ENCODE measurements at regions not wholly inside any gene's neighbourhood (a gene's known extent, or its start where the extent isn't known, plus 50 kb on each side); places are given as distances from the start of the nearest gene placed in this dataset.
"Not testable (repeated sequence)": the region's sequence is repeated elsewhere in the genome, so short reads cannot be mapped to it uniquely, and the experiment has no call there.

DNA sequence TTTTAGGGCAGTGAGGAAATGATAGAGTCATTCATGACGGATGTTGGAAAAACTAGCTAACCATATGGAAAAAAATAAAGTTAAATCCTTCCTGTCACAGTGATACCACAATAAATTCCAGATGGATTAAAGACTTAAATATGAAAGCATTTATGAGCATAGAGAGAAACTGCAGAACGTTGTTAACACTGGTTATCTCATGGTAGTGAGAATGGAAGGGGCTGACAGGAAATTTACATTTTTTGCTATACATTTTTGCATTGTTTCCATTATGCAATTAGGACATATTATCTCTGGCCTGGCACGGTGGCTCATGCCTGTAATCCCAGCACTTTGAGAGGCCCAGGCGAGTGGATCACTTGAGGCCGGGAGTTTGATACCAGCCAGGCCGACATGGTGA lies 130.5 kb upstream of the VOPP1 start:
- intact Hi-C loops (cut with DNase I); H3K27ac ChIP-seq; H3K27me3 ChIP-seq; H3K9me3 ChIP-seq (replicated peaks in 1 of 3); DNase-seq; H3K4me1 ChIP-seq (replicated peaks in 1 of 2); H3K36me3 ChIP-seq (replicated peaks in 1 of 2); H3K4me3 ChIP-seq: not testable (repeated sequence)
- 85 to 92% (median 86%) methylated on average over 6 of the region's 6 CpGs for WGBS, 4 donors

DNA sequence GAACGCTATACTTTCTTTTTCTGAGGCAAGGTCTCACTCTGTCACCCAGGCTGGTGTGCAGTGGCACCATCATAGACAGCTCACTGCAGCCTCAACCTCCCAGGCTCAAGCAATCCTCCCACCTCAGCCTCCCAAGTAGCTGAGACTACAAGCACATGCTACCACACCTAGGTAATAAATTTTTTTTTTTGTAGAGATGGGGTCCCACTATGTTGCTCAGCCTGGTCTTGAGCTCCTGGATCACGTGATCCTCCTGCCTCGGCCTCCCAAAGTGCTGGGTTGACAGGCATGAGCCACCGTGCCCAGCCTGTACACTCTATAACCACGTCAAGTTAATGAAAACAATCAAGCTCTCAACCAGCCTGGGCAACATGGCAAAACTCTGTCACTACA lies 127.1 kb upstream of the VOPP1 start:
- H3K27me3 ChIP-seq; H3K9me3 ChIP-seq (replicated peaks in 1 of 3); H3K36me3 ChIP-seq (replicated peaks in 1 of 2); DNase-seq; H3K27ac ChIP-seq; intact Hi-C loops (cut with DNase I); H3K4me1 ChIP-seq (replicated peaks in 1 of 2); H3K4me3 ChIP-seq: not testable (repeated sequence)
- 74 to 100% (median 79%) methylated on average over 2 to 5 of the region's 5 CpGs for WGBS, 4 donors

DNA sequence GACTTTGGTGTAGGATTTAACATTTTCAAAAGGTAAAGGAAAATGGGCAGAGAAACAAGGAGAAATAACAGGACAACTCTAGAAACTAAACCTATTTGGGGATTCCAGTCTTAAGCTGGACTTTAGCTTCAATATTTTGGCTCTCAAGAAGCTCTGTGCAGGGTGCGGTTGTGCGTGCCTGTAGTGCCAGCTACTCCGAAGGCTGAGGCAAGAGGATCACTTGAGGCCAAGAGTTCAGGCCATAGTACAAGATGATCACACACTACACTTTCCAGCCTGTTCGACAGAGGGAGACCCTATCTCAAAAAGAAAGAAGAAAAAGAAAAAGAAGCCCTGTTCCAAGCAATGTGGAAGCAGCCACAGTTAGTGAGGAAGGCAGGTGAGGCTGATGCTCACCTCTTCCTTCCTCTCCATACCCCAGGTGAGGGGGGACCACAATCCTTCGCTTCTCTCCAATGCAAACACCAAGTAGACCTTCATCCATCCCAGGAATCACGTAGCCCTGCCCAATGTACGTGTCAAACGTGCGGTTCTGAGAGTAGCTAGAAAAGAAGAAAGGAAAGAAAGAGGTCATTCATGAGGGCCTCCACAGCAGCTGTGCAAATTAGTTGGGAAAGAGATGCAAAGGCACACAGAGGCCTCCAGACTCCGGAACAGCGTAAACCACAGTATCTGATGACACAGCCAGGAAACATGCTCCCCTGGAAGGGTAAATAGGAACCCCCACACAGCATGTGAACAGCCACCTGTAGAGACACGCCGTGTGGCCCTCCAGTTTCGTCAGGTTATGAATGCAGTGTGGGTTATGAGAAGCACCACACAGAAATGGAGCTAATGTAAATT lies 126.5 kb upstream of the VOPP1 start:
- WGBS, 4 donors = 85 to 91% (median 86%) methylated on average over 10 to 14 of the region's 14 CpGs
- H3K9me3 ChIP-seq (replicated peaks in 1 of 3); DNase-seq; intact Hi-C loops (cut with DNase I); H3K36me3 ChIP-seq (replicated peaks in 1 of 2); H3K27me3 ChIP-seq; H3K4me1 ChIP-seq (replicated peaks in 1 of 2); H3K27ac ChIP-seq; H3K4me3 ChIP-seq: not testable (repeated sequence)

DNA sequence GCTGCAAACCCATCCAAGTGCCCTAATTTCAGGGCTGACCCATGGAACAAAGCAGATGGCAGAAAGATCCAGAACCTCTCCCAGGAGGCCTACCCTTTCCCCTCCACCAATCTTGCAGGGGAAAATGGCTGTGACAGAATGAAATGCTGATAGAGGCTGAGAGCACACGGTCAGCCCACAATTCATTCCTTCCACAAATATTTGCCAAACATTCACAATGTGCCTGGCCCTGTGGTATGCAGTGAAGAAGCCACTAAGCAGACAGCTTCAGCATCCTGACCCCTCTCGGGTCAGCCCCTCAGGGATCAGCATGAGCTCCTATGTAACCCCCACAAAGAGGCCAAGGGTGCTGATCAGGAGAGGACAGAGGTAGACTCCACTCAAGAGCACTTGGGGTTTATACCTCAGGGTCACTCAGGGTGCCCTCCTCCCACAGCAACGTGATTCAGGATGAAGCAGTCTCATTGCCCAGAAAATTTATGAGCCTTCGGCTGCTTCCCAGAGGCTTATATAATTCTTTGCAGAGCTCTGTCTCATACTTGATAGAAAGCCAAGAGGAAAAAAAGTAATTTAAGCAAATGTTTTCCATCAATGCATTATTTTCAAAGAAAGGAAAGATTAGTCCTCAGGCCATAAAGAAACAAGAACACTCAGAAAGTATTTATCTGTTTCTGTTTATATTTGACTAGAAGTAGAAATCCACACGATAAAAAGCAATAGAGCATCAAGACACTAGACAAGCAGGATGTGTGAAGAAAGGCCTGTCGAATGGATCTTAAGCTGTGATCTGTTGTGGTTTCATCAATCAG lies 123.8 kb upstream of the VOPP1 start:
- H3K36me3 ChIP-seq (replicated peaks in 1 of 2); H3K27me3 ChIP-seq; H3K27ac ChIP-seq; H3K9me3 ChIP-seq (replicated peaks in 1 of 3); H3K4me1 ChIP-seq (replicated peaks in 1 of 2); H3K4me3 ChIP-seq; intact Hi-C loops (cut with DNase I): not testable (repeated sequence)
- peak; percentile 49 to 71 (median 60) for DNase-seq
- WGBS, 4 donors = 21 to 34% (median 29%) methylated on average over 3 to 5 of the region's 6 CpGs

DNA sequence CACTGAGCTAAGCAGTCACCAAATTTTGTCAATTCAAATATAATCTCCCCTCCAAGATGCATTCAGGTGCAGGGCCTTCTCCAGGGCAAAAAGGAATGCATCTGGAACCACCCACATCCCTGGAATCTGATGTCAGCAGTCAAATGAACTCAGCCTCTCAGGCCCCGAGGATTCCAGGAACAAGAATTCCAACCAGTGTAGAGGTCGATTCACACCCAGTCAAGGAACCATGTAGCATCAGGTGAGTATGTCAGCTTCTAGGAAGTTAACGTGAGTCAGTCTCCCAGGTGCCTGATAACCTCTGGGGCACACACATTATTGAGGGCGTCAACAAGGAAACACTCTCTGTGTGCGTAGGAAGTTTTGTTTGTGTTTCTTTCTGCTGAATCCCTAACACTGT lies 122.2 kb upstream of the VOPP1 start:
- H3K27ac ChIP-seq; intact Hi-C loops (cut with DNase I); H3K9me3 ChIP-seq (replicated peaks in 1 of 3); H3K4me1 ChIP-seq (replicated peaks in 1 of 2); H3K36me3 ChIP-seq (replicated peaks in 1 of 2); H3K27me3 ChIP-seq; H3K4me3 ChIP-seq; DNase-seq: not testable (repeated sequence)
- 78 to 85% (median 79%) methylated on average over 4 to 5 of the region's 5 CpGs for WGBS, 4 donors

DNA sequence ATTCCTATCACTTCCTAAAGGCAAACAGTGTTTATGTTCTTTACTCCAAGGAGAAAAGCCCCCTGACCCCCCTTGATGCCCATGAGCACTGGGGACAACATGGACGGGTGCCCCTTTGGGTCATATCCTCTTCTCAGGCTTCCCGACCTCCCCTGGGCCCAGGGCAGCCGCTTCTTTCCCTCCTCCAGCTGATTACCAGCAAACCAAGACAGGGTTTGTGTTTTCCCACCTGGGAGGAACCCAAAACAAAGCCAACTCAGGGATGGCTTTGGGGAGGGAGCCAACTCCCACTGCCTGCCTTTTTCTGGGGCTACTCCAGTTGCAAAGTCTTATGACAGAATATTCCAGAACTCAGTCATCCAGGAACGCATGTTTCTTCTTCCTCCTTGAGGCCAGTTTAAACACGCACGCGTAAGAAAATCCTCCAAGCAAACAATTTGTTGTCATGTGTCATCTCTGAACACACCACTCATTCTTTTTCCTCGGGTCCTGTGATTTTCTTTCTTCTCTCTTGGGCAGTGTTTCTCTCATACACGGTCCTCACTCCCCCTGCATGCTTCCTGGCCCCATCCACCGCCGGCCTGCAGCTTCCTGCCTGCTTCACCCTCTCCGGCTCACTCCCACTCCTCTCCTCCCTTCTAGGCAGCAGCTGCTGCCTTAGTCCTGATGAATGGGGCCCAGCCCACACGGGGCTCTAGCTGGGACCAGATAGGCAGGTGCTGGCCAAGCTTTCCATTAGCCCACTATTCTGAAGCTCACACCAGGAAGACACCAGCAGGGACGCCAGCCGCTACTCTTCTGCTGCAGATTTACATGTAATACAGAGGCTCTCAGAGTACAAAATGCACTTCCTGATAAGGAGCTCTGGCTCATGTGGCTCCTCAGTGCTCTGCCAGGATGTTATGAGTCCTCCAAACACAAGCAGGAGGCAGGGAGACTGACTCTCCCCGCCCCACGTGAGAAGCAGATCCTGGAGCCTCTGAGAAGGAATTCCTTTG lies 116.7 kb upstream of the VOPP1 start:
- intact Hi-C loops (cut with DNase I); H3K36me3 ChIP-seq (replicated peaks in 1 of 2); H3K27me3 ChIP-seq; H3K4me3 ChIP-seq; H3K4me1 ChIP-seq (replicated peaks in 1 of 2); H3K9me3 ChIP-seq (replicated peaks in 1 of 3): not testable (repeated sequence)
- WGBS, 4 donors = 40 to 53% (median 48%) methylated on average over 15 to 17 of the region's 17 CpGs
- peak overlapping the region in 3 of 5 donors; percentile 37 to 64 (median 60) for H3K27ac ChIP-seq
- DNase-seq = peak in 6 of 7 donors; percentile 23 to 63 (median 36)

DNA sequence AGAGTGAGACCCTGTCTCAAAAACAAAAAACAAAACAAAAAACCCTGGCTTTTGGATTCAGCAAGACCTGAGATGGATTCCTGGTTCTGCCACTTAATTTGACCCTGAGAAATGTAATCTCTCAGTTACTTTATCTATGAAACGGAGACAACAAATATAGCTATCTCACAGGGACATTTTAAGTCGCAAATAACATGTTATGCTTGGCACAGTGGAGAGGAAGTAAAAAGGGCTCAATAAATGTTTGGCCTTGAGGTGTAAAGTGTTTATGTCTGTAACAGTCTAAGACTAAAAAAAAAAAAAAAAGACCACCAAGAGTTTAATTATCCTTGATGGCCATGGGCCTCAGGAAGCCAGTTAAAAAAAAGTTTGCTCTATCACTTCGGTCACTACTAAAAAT lies 116.0 kb upstream of the VOPP1 start:
- WGBS, 4 donors = 8 to 19% (median 15%) methylated on average over 3 of the region's 3 CpGs
- H3K9me3 ChIP-seq (replicated peaks in 1 of 3); H3K27me3 ChIP-seq; DNase-seq; intact Hi-C loops (cut with DNase I); H3K4me1 ChIP-seq (replicated peaks in 1 of 2); H3K36me3 ChIP-seq (replicated peaks in 1 of 2); H3K4me3 ChIP-seq: not testable (repeated sequence)
- H3K27ac ChIP-seq = peak overlapping the region in 2 of 5 donors; percentile 10 to 64

DNA sequence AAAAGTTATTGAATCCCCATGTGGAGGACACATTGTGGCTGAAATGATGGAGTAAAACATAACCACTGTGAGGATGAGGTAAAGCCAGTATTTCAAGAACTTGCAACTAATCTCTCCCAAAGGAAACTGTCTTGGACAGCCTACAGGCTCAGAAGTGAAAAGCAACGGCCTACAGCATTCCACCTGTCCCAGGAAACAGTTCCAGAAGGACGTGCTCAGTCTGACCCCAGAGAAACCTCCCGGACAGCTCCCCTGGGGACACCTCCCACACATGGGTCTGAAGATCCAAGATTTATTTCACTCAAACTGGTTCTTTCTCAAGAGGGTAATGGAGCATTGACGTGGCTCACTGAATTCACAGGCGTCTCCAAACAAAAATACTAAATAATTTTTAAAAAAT lies 115.0 kb upstream of the VOPP1 start:
- H3K27ac ChIP-seq; intact Hi-C loops (cut with DNase I): not testable (repeated sequence)
- WGBS, 4 donors = 80 to 95% (median 92%) methylated on average over 2 of the region's 5 CpGs

DNA sequence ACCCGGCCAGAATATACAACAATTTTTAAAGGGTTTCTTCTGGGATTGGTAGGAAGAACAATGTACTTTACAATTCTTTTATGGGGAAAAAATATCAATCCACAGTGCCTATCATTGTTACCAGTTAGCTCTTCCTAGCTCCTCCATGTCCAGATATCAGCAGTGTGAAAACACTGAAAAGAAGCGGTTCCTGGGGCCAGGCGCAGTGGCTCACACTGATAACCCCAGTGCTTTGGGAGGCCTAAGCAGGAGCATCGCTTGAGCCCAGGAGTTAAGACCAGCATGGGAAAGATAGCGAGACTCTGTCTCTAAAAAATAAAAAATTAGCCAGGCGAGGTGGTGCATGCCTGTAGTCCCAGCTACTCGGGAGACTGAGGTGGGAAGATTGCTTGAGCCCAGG lies 114.5 kb upstream of the VOPP1 start:
- intact Hi-C loops (cut with DNase I); H3K27ac ChIP-seq: not testable (repeated sequence)

More for the DNA sequence above, 115.0 kb upstream of the VOPP1 start:
- not testable (repeated sequence) for DNase-seq; H3K4me3 ChIP-seq; H3K27me3 ChIP-seq; H3K4me1 ChIP-seq (replicated peaks in 1 of 2); H3K36me3 ChIP-seq (replicated peaks in 1 of 2); H3K9me3 ChIP-seq (replicated peaks in 1 of 3)

DNA sequence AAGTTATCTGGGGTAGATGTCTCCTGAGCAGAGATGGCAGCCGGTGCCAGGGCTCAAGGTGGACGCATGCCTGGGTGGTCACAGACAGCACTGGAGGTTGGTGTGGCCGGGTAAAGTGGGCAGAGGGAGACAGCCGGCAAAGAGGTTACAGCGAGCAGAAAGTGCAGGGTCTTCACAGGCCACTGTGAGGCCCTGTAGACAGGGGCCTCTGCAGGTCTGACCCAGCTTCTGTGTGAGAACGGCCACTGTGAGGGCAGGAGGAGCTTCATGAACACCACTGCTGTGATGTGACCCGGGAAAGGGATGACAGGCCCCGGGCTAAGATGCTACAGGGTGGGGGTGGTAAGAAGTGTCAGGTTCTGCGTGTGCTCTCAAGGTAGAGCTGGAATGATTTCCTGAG lies 111.2 kb upstream of the VOPP1 start:
- H3K4me1 ChIP-seq (replicated peaks in 1 of 2); H3K36me3 ChIP-seq (replicated peaks in 1 of 2); H3K27ac ChIP-seq; H3K4me3 ChIP-seq; H3K9me3 ChIP-seq (replicated peaks in 1 of 3); H3K27me3 ChIP-seq; DNase-seq; intact Hi-C loops (cut with DNase I): not testable (repeated sequence)
- 86 to 93% (median 89%) methylated on average over 9 of the region's 9 CpGs for WGBS, 4 donors

More for the DNA sequence above, 114.5 kb upstream of the VOPP1 start:
- H3K9me3 ChIP-seq (replicated peaks in 1 of 3); H3K4me1 ChIP-seq (replicated peaks in 1 of 2); H3K36me3 ChIP-seq (replicated peaks in 1 of 2); H3K4me3 ChIP-seq; H3K27me3 ChIP-seq; DNase-seq: not testable (repeated sequence)
- 85 to 97% (median 95%) methylated on average over 6 to 7 of the region's 7 CpGs for WGBS, 4 donors
